Upper lobe of left lung (tissue), 6 donors: ENCODE measurements at regions not wholly inside any gene's neighbourhood (a gene's known extent, or its start where the extent isn't known, plus 50 kb on each side); places are given as distances from the start of the nearest gene placed in this dataset.
"Not testable (repeated sequence)": the region's sequence is repeated elsewhere in the genome, so short reads cannot be mapped to it uniquely, and the experiment has no call there.

Experiments used
- ATAC-seq, 2 donors: fragments of 200-7000 bp; cut with Tn5 transposase; one replicate each; pipeline ENCODE4 v1.9.1; 2022; ENCODE audit warnings: mild to moderate bottlenecking in 2 of 2, moderate library complexity in 2 of 2; ENCODE audit not compliant: low FRiP score in 2 of 2
- DNase-seq, 2 donors: peaks; one replicate each; pipeline ENCODE4 v3.0.0-alpha.2; 2019 to 2020
- H3K27ac ChIP-seq, 4 donors: fragments of 200-600 bp; sonication (generic); one replicate each; pipeline ENCODE4 v1.5.1; 2016 to 2019
- H3K27me3 ChIP-seq, 4 donors: fragments of 200-600 bp; sonication (generic); one replicate each; pipeline ENCODE4 v1.5.1; 2017 to 2019
- H3K36me3 ChIP-seq, 4 donors: fragments of 200-600 bp; sonication (generic); one replicate each; pipeline ENCODE4 v1.5.1; 2016 to 2019
- H3K4me1 ChIP-seq, 4 donors: fragments of 200-600 bp; sonication (generic); one replicate each; pipeline ENCODE4 v1.5.1; 2018 to 2019
- H3K4me3 ChIP-seq, 4 donors: fragments of 200-600 bp; sonication (generic); one replicate each; pipeline ENCODE4 v1.5.1; 2017 to 2019; ENCODE audit warnings: mild to moderate bottlenecking in 2 of 4, moderate library complexity in 1 of 4
- H3K9me3 ChIP-seq, 4 donors: fragments of 200-600 bp; sonication (generic); one replicate each; pipeline ENCODE4 v1.5.1; 2018 to 2019
- EP300 ChIP-seq, 4 donors: sonication (generic); formaldehyde crosslinking; IDR thresholded peaks; one replicate each; pipeline ENCODE4 v1.5.1; 2017; ENCODE audit warnings: antibody characterized with exemption in 4 of 4, control low read depth in 2 of 4
- POLR2A ChIP-seq, 4 donors: fragments of 450-650 bp; IDR thresholded peaks; one replicate each; pipeline ENCODE4 v1.5.1; 2016 to 2017; ENCODE audit warnings: antibody characterized with exemption in 4 of 4, mild to moderate bottlenecking in 2 of 4
- POLR2AphosphoS5 ChIP-seq, 2 donors: sonication (generic); formaldehyde crosslinking; IDR thresholded peaks; one replicate each; pipeline ENCODE4 v1.5.1; 2017; ENCODE audit warnings: antibody characterized with exemption in 2 of 2
- WGBS, 2 donors: methylation state at CpG; one replicate each; pipeline ENCODE4 v1.1.5; 2017 to 2018; 5-methylcytosine and 5-hydroxymethylcytosine counted together
- TF ChIP-seq, protein P1 (sequence below), 6 experiments: fragments of 450-650 bp in 4 of 6; fragments of 200-600 bp in 2 of 6; sonication (generic) in 2 of 6; IDR thresholded peaks; one replicate each; pipeline ENCODE4 v1.5.1; 2016 to 2019; ENCODE audit warnings: antibody characterized with exemption in 6 of 6
- donor health status: DM: no; HTN: no; CAD: no; lungs with moderate emphysema.
- donor health status: DM: no; HTN: yes; CAD: no; lungs with severe emphysema.

- Histone ChIP-seq H3K4me1 (no peaks in the 10 kb centered on the region), H3K27me3 (no peaks in the 10 kb centered on the region), H3K4me3 (no peak overlapping the region), H3K36me3 (no peaks in the 10 kb centered on the region), H3K27ac (no peak overlapping the region), H3K9me3 (no peaks in the 10 kb centered on the region)
- 30 to 55% methylated on average over 2 of the region's 2 CpGs for WGBS, 2 donors
- TF ChIP-seq EP300 (IDR thresholded peaks at IDR 0.05) (no peak), POLR2AphosphoS5 (IDR thresholded peaks at IDR 0.05) (no peak), POLR2A (IDR thresholded peaks at IDR 0.05) (no peak)
- TF ChIP-seq, protein P1, sequence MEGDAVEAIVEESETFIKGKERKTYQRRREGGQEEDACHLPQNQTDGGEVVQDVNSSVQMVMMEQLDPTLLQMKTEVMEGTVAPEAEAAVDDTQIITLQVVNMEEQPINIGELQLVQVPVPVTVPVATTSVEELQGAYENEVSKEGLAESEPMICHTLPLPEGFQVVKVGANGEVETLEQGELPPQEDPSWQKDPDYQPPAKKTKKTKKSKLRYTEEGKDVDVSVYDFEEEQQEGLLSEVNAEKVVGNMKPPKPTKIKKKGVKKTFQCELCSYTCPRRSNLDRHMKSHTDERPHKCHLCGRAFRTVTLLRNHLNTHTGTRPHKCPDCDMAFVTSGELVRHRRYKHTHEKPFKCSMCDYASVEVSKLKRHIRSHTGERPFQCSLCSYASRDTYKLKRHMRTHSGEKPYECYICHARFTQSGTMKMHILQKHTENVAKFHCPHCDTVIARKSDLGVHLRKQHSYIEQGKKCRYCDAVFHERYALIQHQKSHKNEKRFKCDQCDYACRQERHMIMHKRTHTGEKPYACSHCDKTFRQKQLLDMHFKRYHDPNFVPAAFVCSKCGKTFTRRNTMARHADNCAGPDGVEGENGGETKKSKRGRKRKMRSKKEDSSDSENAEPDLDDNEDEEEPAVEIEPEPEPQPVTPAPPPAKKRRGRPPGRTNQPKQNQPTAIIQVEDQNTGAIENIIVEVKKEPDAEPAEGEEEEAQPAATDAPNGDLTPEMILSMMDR (IDR thresholded peaks at IDR 0.05) = no peak
- DNase-seq = no peak
- ATAC-seq = no peak
Measured at GRCh38 chr2:192536922-192537624, 342.3 kb upstream of the TMEFF2 start.

- H3K36me3 ChIP-seq = no peaks in the 10 kb centered on the region
- H3K27ac ChIP-seq = no peak overlapping the region
- no peaks in the 10 kb centered on the region for H3K27me3 ChIP-seq
- DNase-seq = no peak
- no peak for ATAC-seq
- WGBS, 2 donors = 64% methylated on average over 3 of the region's 3 CpGs
- no peaks in the 10 kb centered on the region for H3K4me1 ChIP-seq
- no peak overlapping the region for H3K4me3 ChIP-seq
- TF ChIP-seq EP300 (IDR thresholded peaks at IDR 0.05) = no peak
- TF ChIP-seq, protein P1 (IDR thresholded peaks at IDR 0.05) = no peak
- TF ChIP-seq POLR2AphosphoS5 (IDR thresholded peaks at IDR 0.05) = no peak
- TF ChIP-seq POLR2A (IDR thresholded peaks at IDR 0.05) = no peak
- no peaks in the 10 kb centered on the region for H3K9me3 ChIP-seq
Measured at GRCh38 chr2:192535956-192536921, 341.5 kb upstream of the TMEFF2 start.

DNA sequence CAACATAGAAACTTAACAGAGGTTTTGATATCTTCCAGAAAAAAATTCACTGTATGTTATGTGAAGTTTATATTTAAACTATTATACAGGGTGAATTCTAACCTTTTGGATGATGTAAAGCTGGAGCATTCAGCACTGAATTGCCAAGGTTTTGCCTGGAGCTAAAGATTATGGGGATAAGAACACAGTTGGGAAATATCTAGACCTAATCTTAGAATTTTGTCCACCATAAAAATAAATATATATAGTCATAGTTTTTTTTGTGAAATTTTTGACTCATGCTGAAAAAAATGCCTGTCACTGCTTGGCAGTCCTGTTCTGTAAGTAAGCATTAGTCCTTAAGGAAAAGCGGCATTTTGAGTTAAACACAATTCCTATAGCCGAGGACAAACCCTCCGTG is 339.3 kb upstream of the TMEFF2 start:
- no peak overlapping the region for H3K4me3 ChIP-seq
- ATAC-seq = no peak
- no peaks in the 10 kb centered on the region for H3K27me3 ChIP-seq
- no peaks in the 10 kb centered on the region for H3K9me3 ChIP-seq
- H3K36me3 ChIP-seq = no peaks in the 10 kb centered on the region
- no peak overlapping the region for H3K27ac ChIP-seq
- no peaks in the 10 kb centered on the region for H3K4me1 ChIP-seq
- TF ChIP-seq EP300 (IDR thresholded peaks at IDR 0.05) (no peak), POLR2A (IDR thresholded peaks at IDR 0.05) (no peak), POLR2AphosphoS5 (IDR thresholded peaks at IDR 0.05) (no peak)
- TF ChIP-seq, protein P1 (IDR thresholded peaks at IDR 0.05) = no peak
- 92% methylated on average over 3 of the region's 3 CpGs for WGBS, 2 donors
- no peak for DNase-seq

DNA sequence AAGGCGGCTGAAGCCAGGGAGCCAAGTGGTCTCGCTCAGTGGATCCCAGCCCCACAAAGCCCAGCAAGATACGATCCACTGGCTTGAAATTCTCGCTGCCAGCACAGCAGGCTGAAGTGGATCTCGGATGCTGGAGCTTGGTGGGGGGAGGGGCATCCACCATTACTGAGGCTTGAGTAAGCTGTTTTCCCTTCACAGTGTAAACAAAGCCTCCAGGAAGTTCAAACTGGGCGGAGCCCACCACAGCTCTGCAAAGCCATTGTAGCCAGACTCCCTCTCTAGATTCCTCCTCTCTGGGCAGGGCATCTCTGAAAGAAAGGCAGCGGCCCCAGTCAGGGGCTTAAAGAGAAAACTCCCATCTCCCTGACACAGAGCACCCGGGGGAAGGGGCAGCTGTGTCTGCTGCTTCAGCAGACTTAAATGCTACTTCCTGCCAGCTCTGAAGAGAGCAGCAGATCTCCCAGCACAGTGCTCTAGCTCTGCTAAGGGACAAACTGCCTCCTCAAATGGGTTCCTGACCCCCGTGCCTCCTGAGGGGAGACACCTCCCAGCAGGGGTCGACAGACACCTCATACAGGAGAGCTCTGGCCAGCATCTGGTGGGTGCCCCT is 330.0 kb upstream of the TMEFF2 start:
- H3K4me1 ChIP-seq, H3K4me3 ChIP-seq, H3K27me3 ChIP-seq, DNase-seq, ATAC-seq, H3K9me3 ChIP-seq, H3K36me3 ChIP-seq, H3K27ac ChIP-seq: not testable (repeated sequence)
- WGBS, 2 donors = 72 to 95% methylated on average over 6 to 10 of the region's 10 CpGs

- not testable (repeated sequence) for H3K4me3 ChIP-seq, H3K27ac ChIP-seq, ATAC-seq, H3K9me3 ChIP-seq, H3K27me3 ChIP-seq, H3K4me1 ChIP-seq, H3K36me3 ChIP-seq, DNase-seq
- 59 to 68% methylated on average over 3 of the region's 3 CpGs for WGBS, 2 donors
Measured at GRCh38 chr2:192524214-192524613, 329.5 kb upstream of the TMEFF2 start.
